Sigmoid colon (tissue), 6 donors: ENCODE measurements at regions not wholly inside any gene's neighbourhood (a gene's known extent, or its start where the extent isn't known, plus 50 kb on each side); places are given as distances from the start of the nearest gene placed in this dataset.

ENCODE experiments used
- DNase-seq: peaks from one replicate; pipeline ENCODE4 v3.0.0-alpha.2; 2019
- H3K27ac ChIP-seq, 4 donors: fragments of 200-600 bp; sonication (generic); one replicate each; pipeline ENCODE4 v1.5.1; 2016 to 2019; ENCODE audit warnings: mild to moderate bottlenecking in 1 of 4
- H3K27me3 ChIP-seq, 3 donors: fragments of 200-600 bp; sonication (generic); one replicate each; pipeline ENCODE4 v1.5.1; 2019; ENCODE audit warnings: mild to moderate bottlenecking in 1 of 3
- H3K36me3 ChIP-seq, 4 donors: fragments of 200-600 bp; sonication (generic); one replicate each; pipeline ENCODE4 v1.5.1; 2016 to 2019
- H3K4me1 ChIP-seq, 4 donors: fragments of 200-600 bp; sonication (generic); one replicate each; pipeline ENCODE4 v1.5.1; 2017 to 2019
- H3K4me3 ChIP-seq, 4 donors: fragments of 200-600 bp; sonication (generic); one replicate each; pipeline ENCODE4 v1.5.1; 2017 to 2019; ENCODE audit warnings: mild to moderate bottlenecking in 2 of 4, moderate library complexity in 1 of 4
- H3K9me3 ChIP-seq, 4 donors: fragments of 200-600 bp in 3 of 4; sonication (generic) in 3 of 4; one replicate each; pipeline versions ENCODE4 v1.5.1 to v1.6.1; 2013 to 2019
- CTCF ChIP-seq, 4 experiments: fragments of 450-650 bp in 3 of 4; fragments of 200-600 bp in 1 of 4; IDR thresholded peaks; one replicate each; pipeline ENCODE4 v1.5.1; 2016 to 2019; ENCODE audit warnings: antibody characterized with exemption in 4 of 4, mild to moderate bottlenecking in 3 of 4, moderate library complexity in 2 of 4
- EP300 ChIP-seq, 4 donors: sonication (generic); formaldehyde crosslinking; IDR thresholded peaks; one replicate each; pipeline ENCODE4 v1.6.1; 2017; ENCODE audit warnings: antibody characterized with exemption in 4 of 4
- POLR2A ChIP-seq, 2 donors: fragments of 450-650 bp; IDR thresholded peaks; one replicate each; pipeline ENCODE4 v1.6.1; 2016; ENCODE audit warnings: antibody characterized with exemption in 2 of 2, mild to moderate bottlenecking in 2 of 2, moderate library complexity in 2 of 2
- POLR2AphosphoS5 ChIP-seq, 4 donors: sonication (generic); formaldehyde crosslinking; IDR thresholded peaks; one replicate each; pipeline ENCODE4 v1.6.1; 2017; ENCODE audit warnings: antibody characterized with exemption in 4 of 4
- WGBS, 2 donors: extraction: QIAGEN DNeasy Blood & Tissue Kit; methylation state at CpG; one replicate each; pipeline ENCODE4 v1.1.7; 2013; 5-methylcytosine and 5-hydroxymethylcytosine counted together
- intact Hi-C: fragments of 100-400 bp; cut with DNase I; formaldehyde crosslinking; loops from one replicate; pipeline ENCODE4 v1.15.1; 2023
- donor health status: healthy with polysubstance abuse.
- donor health status: healthy.

- no peaks in the 10 kb centered on the region for H3K27me3 ChIP-seq
- no peak overlapping the region for H3K27ac ChIP-seq
- H3K36me3 ChIP-seq, result no peaks in the 10 kb centered on the region
- peaks cover 0 to 2% (median 0%) of the 10 kb centered on the region in 4 donors for H3K9me3 ChIP-seq
- no peak for TF ChIP-seq POLR2AphosphoS5 (IDR thresholded peaks at IDR 0.05)
- no peak for TF ChIP-seq POLR2A (IDR thresholded peaks at IDR 0.05)
- TF ChIP-seq CTCF (IDR thresholded peaks at IDR 0.05), result no peak
- no peak for TF ChIP-seq EP300 (IDR thresholded peaks at IDR 0.05)
- DNase-seq, result no peak
- H3K4me3 ChIP-seq, result no peak overlapping the region
- H3K4me1 ChIP-seq, result no peaks in the 10 kb centered on the region
- intact Hi-C loops, result no loop called here
These were observed 945.0 kb upstream of the PCDH20 start for GRCh38 chr13:62360609-62361008.

GRCh38 chr13:62358646-62358932, 942.9 kb upstream of the PCDH20 start:
- no peak overlapping the region for H3K27ac ChIP-seq
- intact Hi-C loops, result no loop called here
- TF ChIP-seq POLR2AphosphoS5 (IDR thresholded peaks at IDR 0.05) (no peak), POLR2A (IDR thresholded peaks at IDR 0.05) (no peak), EP300 (IDR thresholded peaks at IDR 0.05) (no peak), CTCF (IDR thresholded peaks at IDR 0.05) (no peak)

GRCh38 chr13:62357887-62358645, 942.4 kb upstream of the PCDH20 start:
- intact Hi-C loops, result no loop called here

More at GRCh38 chr13:62358646-62358932, 942.9 kb upstream of the PCDH20 start:
- no peaks in the 10 kb centered on the region for H3K27me3 ChIP-seq
- H3K9me3 ChIP-seq, result peaks cover 0 to 2% (median 0%) of the 10 kb centered on the region in 4 donors
- no peaks in the 10 kb centered on the region for H3K36me3 ChIP-seq
- H3K4me1 ChIP-seq, result no peaks in the 10 kb centered on the region
- DNase-seq, result no peak
- H3K4me3 ChIP-seq, result no peak overlapping the region

GRCh38 chr13:62356977-62357376, 941.3 kb upstream of the PCDH20 start:
- Histone ChIP-seq H3K9me3 (peaks cover 0 to 2% (median 0%) of the 10 kb centered on the region in 4 donors), H3K27ac (no peak overlapping the region), H3K36me3 (no peaks in the 10 kb centered on the region), H3K27me3 (no peaks in the 10 kb centered on the region), H3K4me3 (no peak overlapping the region), H3K4me1 (no peaks in the 10 kb centered on the region)
- 16 to 48% methylated on average over 1 of the region's 1 CpG for WGBS, 2 donors
- DNase-seq, result no peak
- TF ChIP-seq CTCF (IDR thresholded peaks at IDR 0.05) (no peak), POLR2AphosphoS5 (IDR thresholded peaks at IDR 0.05) (no peak), POLR2A (IDR thresholded peaks at IDR 0.05) (no peak), EP300 (IDR thresholded peaks at IDR 0.05) (no peak)
- intact Hi-C loops, result no loop called here

More at GRCh38 chr13:62357887-62358645, 942.4 kb upstream of the PCDH20 start:
- Histone ChIP-seq H3K4me1 (no peaks in the 10 kb centered on the region), H3K4me3 (no peak overlapping the region), H3K27ac (no peak overlapping the region), H3K9me3 (peaks cover 0 to 2% (median 0%) of the 10 kb centered on the region in 4 donors), H3K27me3 (no peaks in the 10 kb centered on the region), H3K36me3 (no peaks in the 10 kb centered on the region)
- no peak for TF ChIP-seq CTCF (IDR thresholded peaks at IDR 0.05)
- no peak for TF ChIP-seq POLR2AphosphoS5 (IDR thresholded peaks at IDR 0.05)
- no peak for TF ChIP-seq EP300 (IDR thresholded peaks at IDR 0.05)
- DNase-seq, result no peak
- WGBS, 2 donors, result 20 to 52% methylated on average over 2 of the region's 2 CpGs
